Stimulated activated CD8-positive, alpha-beta memory T cell treated with anti-CD3 and anti-CD28 coated beads, Interleukin-12 subunit alpha, Interleukin-12 subunit beta, amount 100 ng/mL, for 24 hours (primary cell): ENCODE measurements at regions not wholly inside any gene's neighbourhood (a gene's known extent, or its start where the extent isn't known, plus 50 kb on each side); places are given as distances from the start of the nearest gene placed in this dataset.
"Not testable (repeated sequence)": the region's sequence is repeated elsewhere in the genome, so short reads cannot be mapped to it uniquely, and the experiment has no call there.

Source experiments
- DNase-seq: peaks from one replicate; pipeline ENCODE4 v3.0.0-alpha.2; 2020; ENCODE audit errors: extremely low read depth

- DNase-seq: no peak
Measured at GRCh38 chr1:47594627-47595026, 156.8 kb downstream of the FOXD2 start.

- DNase-seq: no peak
Measured at GRCh38 chr1:47596328-47596727, 158.5 kb downstream of the FOXD2 start.

- DNase-seq: no peak
Measured at GRCh38 chr1:47598357-47598756, 160.5 kb downstream of the FOXD2 start.

- no peak for DNase-seq
Measured at GRCh38 chr1:47599777-47600176, 161.9 kb downstream of the FOXD2 start.

- not testable (repeated sequence) for DNase-seq
Measured at GRCh38 chr1:47602491-47602890, 164.6 kb downstream of the FOXD2 start.

- DNase-seq: not testable (repeated sequence)
Measured at GRCh38 chr1:47604869-47605268, 167.0 kb downstream of the FOXD2 start.

- no peak for DNase-seq
Measured at GRCh38 chr1:47608296-47608875, 170.5 kb downstream of the FOXD2 start.

GRCh38 chr1:47611992-47612391 is 174.1 kb downstream of the FOXD2 start:
- DNase-seq: no peak

- DNase-seq: no peak
Measured at GRCh38 chr1:47612819-47613218, 175.0 kb downstream of the FOXD2 start.

GRCh38 chr1:47616036-47616435 is 178.2 kb downstream of the FOXD2 start:
- no peak for DNase-seq

GRCh38 chr1:47616906-47617305 is 179.1 kb downstream of the FOXD2 start:
- DNase-seq: no peak

GRCh38 chr1:47617381-47618221 is 179.8 kb downstream of the FOXD2 start:
- no peak for DNase-seq

- DNase-seq: no peak
Measured at GRCh38 chr1:47618222-47618720, 180.4 kb downstream of the FOXD2 start.

- DNase-seq: no peak
Measured at GRCh38 chr1:47618830-47619229, 181.0 kb downstream of the FOXD2 start.

GRCh38 chr1:47621483-47621882 is 183.6 kb downstream of the FOXD2 start:
- no peak for DNase-seq

- DNase-seq: no peak
Measured at GRCh38 chr1:47621977-47622376, 184.1 kb downstream of the FOXD2 start.

GRCh38 chr1:47622776-47623556 is 185.1 kb downstream of the FOXD2 start:
- DNase-seq: no peak

- no peak for DNase-seq
Measured at GRCh38 chr1:47623557-47623940, 185.7 kb downstream of the FOXD2 start.

GRCh38 chr1:47624531-47624930 is 186.7 kb downstream of the FOXD2 start:
- DNase-seq: no peak

GRCh38 chr1:47627016-47627415 is 189.2 kb downstream of the FOXD2 start:
- DNase-seq: no peak

GRCh38 chr1:47627471-47628370 is 189.9 kb downstream of the FOXD2 start:
- DNase-seq: no peak
